ENCODE measurements at regions not wholly inside any gene's neighbourhood (a gene's known extent, or its start where the extent isn't known, plus 50 kb on each side); places are given as distances from the start of the nearest gene placed in this dataset.

DNA sequence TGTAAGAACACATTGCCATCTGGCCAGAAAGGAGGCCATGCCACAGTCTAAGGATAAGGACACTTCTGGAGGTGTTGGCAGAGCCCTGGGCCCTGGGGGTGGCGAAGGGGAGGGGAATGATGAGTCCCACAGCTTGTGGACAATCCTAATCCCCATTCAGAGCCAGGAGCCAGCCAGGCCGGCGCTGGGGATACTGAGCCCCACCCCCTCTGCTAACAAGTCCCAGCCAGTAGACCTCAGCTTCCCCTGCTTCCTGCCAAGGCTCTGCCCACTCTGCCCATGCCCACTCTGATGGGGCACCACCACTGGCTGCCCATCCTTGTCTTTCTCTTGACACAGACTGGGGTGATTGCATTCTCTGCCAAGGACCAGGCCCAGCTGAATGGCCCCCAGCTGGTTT is 71.9 kb downstream of the NAV1 start:
- DNase-seq (ENCODE audit: low read depth) = no peak

- DNase-seq (ENCODE audit: low read depth) = no peak
These were observed 73.7 kb downstream of the NAV1 start for GRCh38 chr1:201612645-201613044.

- no peak for DNase-seq (ENCODE audit: low read depth)
These were observed 75.5 kb downstream of the NAV1 start for GRCh38 chr1:201614262-201615015.

DNA sequence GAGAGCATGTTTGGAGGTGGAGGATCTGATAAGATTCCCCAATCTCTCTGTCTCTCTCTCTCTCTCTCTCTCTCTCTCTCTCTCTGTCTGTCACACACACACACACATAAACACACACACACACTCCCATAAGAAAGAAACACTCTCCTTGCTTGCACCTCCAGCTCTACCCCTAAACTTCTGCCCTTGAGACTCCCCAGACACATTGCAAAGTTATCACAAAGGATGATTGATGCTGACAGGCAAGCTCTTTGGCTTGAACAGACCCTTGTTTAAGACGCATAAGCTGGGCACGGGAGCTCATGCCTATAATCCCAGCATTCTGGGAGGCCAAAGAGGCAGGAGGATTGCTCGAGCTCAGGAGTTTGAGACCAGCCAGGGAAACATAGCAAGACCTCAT is 78.2 kb downstream of the NAV1 start:
- no peak for DNase-seq (ENCODE audit: low read depth)

- no peak for DNase-seq (ENCODE audit: low read depth)
These were observed 79.5 kb downstream of the NAV1 start for GRCh38 chr1:201618389-201618788.

- DNase-seq (ENCODE audit: low read depth) = no peak
These were observed 80.0 kb downstream of the NAV1 start for GRCh38 chr1:201618905-201619304.

- DNase-seq (ENCODE audit: low read depth) = no peak
These were observed 80.6 kb downstream of the NAV1 start for GRCh38 chr1:201619513-201619912.

DNA sequence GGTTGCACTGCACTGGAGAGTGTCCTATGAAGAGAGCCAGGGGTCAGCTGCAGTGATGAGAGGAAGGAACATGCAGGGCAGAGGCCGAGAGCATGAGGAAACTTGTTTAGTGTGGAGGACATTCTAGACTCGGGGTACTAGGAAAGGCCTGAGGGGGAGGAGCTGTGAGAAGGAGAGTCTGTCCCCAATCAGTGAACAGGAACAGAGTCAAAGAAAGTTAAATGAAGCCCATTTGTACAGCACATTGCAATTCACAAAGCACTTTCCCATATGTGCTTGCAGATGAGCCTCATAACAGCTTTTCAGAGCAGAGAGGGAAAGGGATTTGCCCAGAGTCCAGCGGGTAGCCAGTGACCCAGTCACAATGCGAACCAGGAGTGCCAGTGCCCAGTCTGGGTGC is 83.4 kb downstream of the NAV1 start:
- no peak for DNase-seq (ENCODE audit: low read depth)

DNA sequence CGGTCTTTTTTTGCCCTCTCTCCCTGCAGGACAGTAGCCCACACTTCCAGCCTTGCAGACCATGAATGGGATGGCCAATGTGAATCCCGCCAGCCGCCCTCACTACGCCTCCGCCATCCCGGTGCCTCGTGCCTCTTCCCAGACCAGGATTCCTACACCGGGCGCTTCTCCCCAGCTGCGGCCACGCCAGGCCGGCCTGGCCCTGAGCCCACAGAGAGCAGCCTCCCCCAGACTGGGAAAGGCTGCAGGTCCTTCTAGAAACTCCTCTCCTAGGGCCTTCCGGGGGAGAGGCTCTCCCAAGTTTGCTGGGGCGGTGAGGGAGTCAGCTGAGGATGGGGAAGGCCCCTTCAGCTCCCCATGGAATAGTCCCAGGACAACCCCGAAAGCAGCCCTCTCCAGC is 83.9 kb downstream of the NAV1 start:
- no peak for DNase-seq (ENCODE audit: low read depth)

GRCh38 chr1:201624741-201625225 is 85.9 kb downstream of the NAV1 start:
- DNase-seq (ENCODE audit: low read depth) = no peak

DNA sequence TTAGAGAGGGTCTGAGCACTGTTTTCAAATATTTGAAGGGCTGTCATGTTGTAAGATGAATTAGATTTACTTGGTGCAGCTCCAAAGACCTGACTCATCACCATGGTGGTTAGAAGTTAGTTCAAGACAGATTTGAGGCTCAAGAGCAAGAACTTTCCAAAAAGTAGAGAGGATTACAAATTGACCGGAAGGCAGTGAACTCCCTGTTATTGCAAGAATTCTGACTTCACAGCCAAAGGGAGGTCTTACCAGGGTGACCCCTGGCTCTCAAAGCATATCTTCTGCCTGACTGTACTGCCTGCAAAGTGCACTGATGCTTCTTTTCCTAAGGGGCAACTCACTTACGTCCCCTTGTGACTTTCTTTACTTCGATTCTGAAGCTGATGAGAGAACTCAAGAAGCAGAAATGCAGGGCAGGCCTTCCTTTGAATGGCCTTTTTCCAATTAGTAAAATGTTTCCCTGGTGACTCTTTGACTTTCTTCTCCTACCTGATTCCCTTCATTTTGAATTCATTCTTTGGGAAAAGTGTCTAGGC is 86.4 kb downstream of the NAV1 start:
- no peak for DNase-seq (ENCODE audit: low read depth)

DNA sequence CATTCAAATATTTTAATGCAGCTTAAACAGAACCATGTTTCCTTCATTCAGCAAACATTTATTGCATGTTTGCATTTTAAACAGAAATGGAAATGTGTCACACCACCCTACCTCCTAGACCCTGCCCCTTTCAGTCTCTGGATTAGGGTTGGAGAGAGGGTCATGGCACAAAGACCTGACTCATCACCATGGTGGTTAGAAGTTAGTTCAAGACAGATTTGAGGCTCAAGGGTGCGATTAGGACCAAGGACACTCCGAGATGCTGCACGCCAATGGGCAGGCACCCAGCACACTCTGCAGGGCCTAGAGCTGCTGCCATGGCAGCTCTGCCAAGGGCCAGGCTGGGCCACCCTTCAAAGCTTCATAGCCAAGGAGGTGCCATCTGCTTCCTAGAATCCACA is 86.9 kb downstream of the NAV1 start:
- no peak for DNase-seq (ENCODE audit: low read depth)

- no peak for DNase-seq (ENCODE audit: low read depth)
These were observed 87.8 kb downstream of the NAV1 start for GRCh38 chr1:201626629-201627275.

- DNase-seq (ENCODE audit: low read depth) = no peak
These were observed 89.6 kb downstream of the NAV1 start for GRCh38 chr1:201628490-201628889.

GRCh38 chr1:201630582-201630981 is 91.7 kb downstream of the NAV1 start:
- DNase-seq (ENCODE audit: low read depth) = no peak

DNA sequence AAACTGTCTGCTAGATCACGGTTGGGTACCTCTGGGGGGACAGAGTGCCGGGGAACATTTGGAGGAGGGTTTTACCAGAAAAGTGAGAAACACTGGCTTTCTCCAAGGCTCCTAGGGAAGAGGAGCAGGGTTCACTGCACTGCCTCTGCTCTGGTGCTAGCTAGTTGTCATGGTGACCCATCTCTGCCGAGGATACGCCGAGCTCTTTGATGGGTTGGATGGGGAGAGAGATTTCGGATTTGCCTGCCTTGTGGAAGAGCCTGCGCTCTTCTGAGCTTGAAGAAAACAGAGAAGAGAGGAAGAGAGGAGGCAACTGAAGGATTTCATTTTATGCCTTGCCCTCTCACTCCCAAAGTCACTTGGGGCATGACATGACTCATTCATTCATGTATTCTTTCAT is 92.1 kb downstream of the NAV1 start:
- DNase-seq (ENCODE audit: low read depth) = no peak

DNA sequence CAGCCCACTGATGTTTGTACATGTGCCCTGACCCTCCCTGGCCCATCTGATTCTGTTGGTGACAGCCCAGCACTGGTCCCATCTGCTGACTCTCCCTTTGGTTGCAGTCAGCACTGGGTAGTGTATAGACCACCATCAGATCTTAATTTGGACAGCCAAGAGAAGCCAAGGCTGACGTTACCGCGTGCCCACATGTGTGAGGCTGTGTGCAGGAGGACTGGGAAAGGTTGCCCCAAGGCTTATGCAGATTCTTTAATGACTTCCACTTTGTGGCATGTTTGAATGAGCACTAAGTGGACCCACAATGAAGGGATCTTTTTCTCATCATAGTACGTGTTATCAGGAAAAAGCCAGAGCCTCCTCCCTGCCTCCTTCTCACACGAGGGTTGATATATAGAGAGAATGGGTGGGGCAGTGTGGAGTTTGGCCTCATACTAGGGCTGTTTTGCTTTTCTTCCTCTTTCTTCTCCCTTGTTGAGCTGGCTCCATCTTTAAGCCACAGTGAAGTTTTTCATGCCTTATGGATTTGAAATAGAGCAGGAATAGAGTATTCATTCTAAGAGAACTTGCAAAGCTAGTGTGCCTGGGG is 93.5 kb downstream of the NAV1 start:
- DNase-seq (ENCODE audit: low read depth) = no peak

GRCh38 chr1:201633297-201633696 is 94.4 kb downstream of the NAV1 start:
- no peak for DNase-seq (ENCODE audit: low read depth)

DNA sequence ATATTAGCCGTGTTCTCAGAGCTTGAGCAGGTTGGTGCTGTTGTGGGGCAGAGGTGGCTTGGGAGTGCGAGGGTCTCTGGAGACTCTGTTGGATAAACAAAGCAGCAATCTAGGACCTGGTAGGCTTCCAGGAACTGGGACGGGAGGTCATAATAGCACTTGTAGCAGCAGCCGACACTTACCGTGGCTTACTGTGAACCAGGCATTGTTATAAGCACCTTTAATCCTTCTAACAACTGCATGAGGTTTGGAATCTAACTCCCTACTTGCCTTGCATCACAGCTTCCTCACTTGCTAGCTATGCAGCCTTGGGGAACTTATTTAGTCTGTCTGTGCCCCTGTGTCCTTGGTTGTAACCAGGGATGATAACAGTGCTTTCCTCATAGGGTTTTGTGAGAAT is 94.9 kb downstream of the NAV1 start:
- no peak for DNase-seq (ENCODE audit: low read depth)

GRCh38 chr1:201634261-201634660 is 95.3 kb downstream of the NAV1 start:
- DNase-seq (ENCODE audit: low read depth) = no peak

- DNase-seq (ENCODE audit: low read depth) = no peak
These were observed 97.2 kb downstream of the NAV1 start for GRCh38 chr1:201636097-201636496.

GRCh38 chr1:201636510-201636971 is 97.6 kb downstream of the NAV1 start:
- no peak for DNase-seq (ENCODE audit: low read depth)
